HL-60 (cell line): ENCODE measurements at regions not wholly inside any gene's neighbourhood (a gene's known extent, or its start where the extent isn't known, plus 50 kb on each side); places are given as distances from the start of the nearest gene placed in this dataset.

Experiments used
- DNase-seq, 2 experiments: peaks; one replicate each; pipeline ENCODE4 v3.0.0-alpha.2; 2010 to 2020; ENCODE audit warnings: low read depth in 1 of 2, low spot score in 1 of 2
- H3K27ac ChIP-seq: fragments of 250-450 bp; sonication (Bioruptor Pico); replicated peaks from 2 replicates; pipeline ENCODE4 v1.5.1; 2020; ENCODE audit warnings: mild to moderate bottlenecking, moderate library complexity
- H3K27me3 ChIP-seq: fragments of 250-450 bp; sonication (Bioruptor Pico); 2 replicates; pipeline ENCODE4 v1.5.1; 2021; ENCODE audit warnings: mild to moderate bottlenecking, moderate library complexity; ENCODE audit not compliant: insufficient read depth, poor library complexity, severe bottlenecking
- H3K4me3 ChIP-seq: replicated peaks from 2 replicates; pipeline ENCODE4 v1.5.1; 2011; ENCODE audit warnings: mild to moderate bottlenecking, control low read depth, low read length; ENCODE audit not compliant: insufficient read depth
- GABPA ChIP-seq: IDR thresholded peaks from 2 replicates; pipeline ENCODE4 v1.6.1; 2012; ENCODE audit warnings: low read depth
- POLR2AphosphoS5 ChIP-seq: IDR thresholded peaks from 2 replicates; pipeline ENCODE4 v1.6.1; 2012; ENCODE audit warnings: low read depth
- SPI1 ChIP-seq: IDR thresholded peaks from 2 replicates; pipeline ENCODE4 v1.6.1; 2012; ENCODE audit warnings: low read depth, mild to moderate bottlenecking, borderline replicate concordance
- TF ChIP-seq, protein P1 (sequence below): IDR thresholded peaks from one replicate; pipeline ENCODE4 v1.5.1; 2011; ENCODE audit warnings: low read length, control low read depth, inconsistent platforms; ENCODE audit not compliant: insufficient read depth
- TF ChIP-seq, protein P2 (sequence below): IDR thresholded peaks from 2 replicates; pipeline ENCODE4 v1.6.1; 2012; ENCODE audit warnings: low read depth; ENCODE audit not compliant: insufficient replicate concordance

DNA sequence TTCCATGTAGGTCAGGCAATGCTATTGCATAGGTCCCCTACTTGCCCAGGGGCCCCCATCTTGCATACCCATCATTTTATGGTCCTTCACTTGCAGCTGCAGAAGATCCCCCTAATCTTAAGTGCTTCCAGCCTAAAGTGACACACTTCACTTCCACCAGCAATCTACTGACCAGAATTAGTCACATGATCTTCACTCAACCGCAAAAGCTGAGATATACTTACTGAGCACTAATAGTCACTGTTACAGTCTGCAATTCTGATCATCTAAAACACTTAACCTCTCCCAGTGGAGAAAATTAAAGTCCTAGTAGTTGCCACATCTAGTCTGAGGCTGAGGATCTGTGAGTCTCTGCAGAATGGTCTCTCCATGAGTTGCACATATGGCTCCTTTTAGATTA, 82.1 kb downstream of the AREG start:
- H3K4me3 ChIP-seq = no peak overlapping the region
- DNase-seq = no peak
- H3K27ac ChIP-seq = no peak overlapping the region
- TF ChIP-seq, protein P1, sequence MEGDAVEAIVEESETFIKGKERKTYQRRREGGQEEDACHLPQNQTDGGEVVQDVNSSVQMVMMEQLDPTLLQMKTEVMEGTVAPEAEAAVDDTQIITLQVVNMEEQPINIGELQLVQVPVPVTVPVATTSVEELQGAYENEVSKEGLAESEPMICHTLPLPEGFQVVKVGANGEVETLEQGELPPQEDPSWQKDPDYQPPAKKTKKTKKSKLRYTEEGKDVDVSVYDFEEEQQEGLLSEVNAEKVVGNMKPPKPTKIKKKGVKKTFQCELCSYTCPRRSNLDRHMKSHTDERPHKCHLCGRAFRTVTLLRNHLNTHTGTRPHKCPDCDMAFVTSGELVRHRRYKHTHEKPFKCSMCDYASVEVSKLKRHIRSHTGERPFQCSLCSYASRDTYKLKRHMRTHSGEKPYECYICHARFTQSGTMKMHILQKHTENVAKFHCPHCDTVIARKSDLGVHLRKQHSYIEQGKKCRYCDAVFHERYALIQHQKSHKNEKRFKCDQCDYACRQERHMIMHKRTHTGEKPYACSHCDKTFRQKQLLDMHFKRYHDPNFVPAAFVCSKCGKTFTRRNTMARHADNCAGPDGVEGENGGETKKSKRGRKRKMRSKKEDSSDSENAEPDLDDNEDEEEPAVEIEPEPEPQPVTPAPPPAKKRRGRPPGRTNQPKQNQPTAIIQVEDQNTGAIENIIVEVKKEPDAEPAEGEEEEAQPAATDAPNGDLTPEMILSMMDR = no peak
- TF ChIP-seq POLR2AphosphoS5 = no peak
- TF ChIP-seq SPI1 = no peak
- TF ChIP-seq, protein P2, sequence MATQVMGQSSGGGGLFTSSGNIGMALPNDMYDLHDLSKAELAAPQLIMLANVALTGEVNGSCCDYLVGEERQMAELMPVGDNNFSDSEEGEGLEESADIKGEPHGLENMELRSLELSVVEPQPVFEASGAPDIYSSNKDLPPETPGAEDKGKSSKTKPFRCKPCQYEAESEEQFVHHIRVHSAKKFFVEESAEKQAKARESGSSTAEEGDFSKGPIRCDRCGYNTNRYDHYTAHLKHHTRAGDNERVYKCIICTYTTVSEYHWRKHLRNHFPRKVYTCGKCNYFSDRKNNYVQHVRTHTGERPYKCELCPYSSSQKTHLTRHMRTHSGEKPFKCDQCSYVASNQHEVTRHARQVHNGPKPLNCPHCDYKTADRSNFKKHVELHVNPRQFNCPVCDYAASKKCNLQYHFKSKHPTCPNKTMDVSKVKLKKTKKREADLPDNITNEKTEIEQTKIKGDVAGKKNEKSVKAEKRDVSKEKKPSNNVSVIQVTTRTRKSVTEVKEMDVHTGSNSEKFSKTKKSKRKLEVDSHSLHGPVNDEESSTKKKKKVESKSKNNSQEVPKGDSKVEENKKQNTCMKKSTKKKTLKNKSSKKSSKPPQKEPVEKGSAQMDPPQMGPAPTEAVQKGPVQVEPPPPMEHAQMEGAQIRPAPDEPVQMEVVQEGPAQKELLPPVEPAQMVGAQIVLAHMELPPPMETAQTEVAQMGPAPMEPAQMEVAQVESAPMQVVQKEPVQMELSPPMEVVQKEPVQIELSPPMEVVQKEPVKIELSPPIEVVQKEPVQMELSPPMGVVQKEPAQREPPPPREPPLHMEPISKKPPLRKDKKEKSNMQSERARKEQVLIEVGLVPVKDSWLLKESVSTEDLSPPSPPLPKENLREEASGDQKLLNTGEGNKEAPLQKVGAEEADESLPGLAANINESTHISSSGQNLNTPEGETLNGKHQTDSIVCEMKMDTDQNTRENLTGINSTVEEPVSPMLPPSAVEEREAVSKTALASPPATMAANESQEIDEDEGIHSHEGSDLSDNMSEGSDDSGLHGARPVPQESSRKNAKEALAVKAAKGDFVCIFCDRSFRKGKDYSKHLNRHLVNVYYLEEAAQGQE = no peak
- TF ChIP-seq GABPA = no peak
- H3K27me3 ChIP-seq = no peaks in the 10 kb centered on the region

DNA sequence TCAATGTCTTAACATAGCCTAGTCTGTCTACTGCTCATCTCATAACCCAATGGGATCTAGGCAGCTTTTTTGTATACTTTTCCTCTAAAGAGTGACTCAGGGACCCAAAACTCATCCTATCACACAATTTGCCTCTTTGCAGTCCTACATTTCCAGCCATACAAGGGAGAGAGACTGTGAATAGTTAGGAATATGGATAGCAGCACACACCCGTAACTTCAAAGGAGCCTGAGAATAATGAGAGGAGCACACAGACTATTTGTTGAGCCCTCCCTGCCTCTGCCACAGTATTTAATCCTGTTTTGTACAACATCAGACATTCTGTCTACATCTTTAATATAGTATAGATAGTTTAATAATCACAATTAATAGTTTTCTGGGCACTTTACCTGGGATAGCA, 83.2 kb downstream of the AREG start:
- no peaks in the 10 kb centered on the region for H3K27me3 ChIP-seq
- H3K27ac ChIP-seq = no peak overlapping the region
- DNase-seq = no peak
- H3K4me3 ChIP-seq = no peak overlapping the region
- TF ChIP-seq, protein P1 = no peak
- TF ChIP-seq GABPA = no peak

DNA sequence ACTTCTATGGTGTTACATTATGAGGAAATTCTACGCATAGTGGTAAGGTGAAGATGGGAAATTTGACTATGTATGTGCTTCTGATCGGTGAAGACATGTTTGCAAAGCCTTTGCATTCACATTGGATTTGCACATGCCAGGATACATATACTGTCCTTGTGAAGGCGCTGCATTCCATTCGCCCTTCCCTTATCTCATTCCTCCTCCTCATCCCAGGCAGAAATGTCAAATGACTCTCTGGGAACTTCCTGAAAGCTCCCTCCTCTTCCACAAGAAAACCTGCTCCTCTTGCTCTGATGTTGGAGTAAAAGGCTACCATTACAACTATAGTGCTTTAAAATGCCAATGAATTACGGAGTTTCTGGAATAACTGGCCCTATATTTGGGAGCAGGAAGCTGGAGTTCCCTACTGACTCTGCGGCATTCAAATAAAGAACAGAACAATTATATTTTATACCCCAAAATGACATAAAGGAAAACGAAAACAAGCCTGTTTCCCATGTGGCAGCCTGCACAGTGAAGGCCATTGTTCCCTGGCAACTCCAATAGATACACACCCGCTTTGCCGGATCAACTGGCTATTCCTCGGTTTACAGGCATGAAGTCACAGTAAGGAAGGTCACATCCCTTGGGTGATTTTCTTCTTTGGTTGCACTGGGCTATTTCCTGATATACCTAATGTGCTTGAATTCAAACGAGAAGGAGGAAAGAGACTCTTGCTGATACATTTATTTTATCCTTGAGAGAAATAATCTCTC, 84.5 kb downstream of the AREG start:
- H3K27ac ChIP-seq = no peak overlapping the region
- TF ChIP-seq GABPA (no peak), SPI1 (no peak), POLR2AphosphoS5 (no peak)
- TF ChIP-seq, protein P2 = no peak
- TF ChIP-seq, protein P1 = no peak
- H3K4me3 ChIP-seq = no peak overlapping the region
- DNase-seq = no peak
- no peaks in the 10 kb centered on the region for H3K27me3 ChIP-seq
